ENCODE measurements at regions not wholly inside any gene's neighbourhood (a gene's known extent, or its start where the extent isn't known, plus 50 kb on each side); places are given as distances from the start of the nearest gene placed in this dataset.

GRCh38 chr4:138894011-138894410, 121.6 kb upstream of the NOCT start:
- TF ChIP-seq CTCF (IDR thresholded peaks at IDR 0.05) (no peak), POLR2AphosphoS5 (IDR thresholded peaks at IDR 0.05) (no peak)
